ENCODE measurements at regions not wholly inside any gene's neighbourhood (a gene's known extent, or its start where the extent isn't known, plus 50 kb on each side); places are given as distances from the start of the nearest gene placed in this dataset.

DNA sequence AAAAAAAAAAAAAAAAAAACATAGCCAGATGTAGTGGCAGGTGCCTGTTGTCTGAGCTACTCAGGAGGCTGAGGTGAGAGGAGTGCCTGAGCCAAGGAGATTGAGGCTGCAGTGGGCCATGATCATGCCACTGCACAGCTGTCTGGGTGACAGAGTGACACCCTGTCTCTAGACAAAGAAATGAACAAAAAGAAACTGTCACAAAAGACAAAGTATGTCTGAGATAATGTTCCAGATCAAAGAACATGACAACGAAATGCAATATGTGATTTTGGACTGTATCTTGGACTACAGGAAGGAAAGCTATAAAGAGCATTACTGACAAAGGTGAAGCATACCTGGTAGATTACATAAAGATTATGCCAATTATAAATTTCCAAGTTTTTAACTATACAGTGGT lies 862.8 kb downstream of the ROBO2 start:
- intact Hi-C loops (cut with DNase I), result no loop called here
- 43 to 56% methylated on average over 1 of the region's 1 CpG for WGBS, 2 donors

GRCh38 chr3:77906102-77906709 lies 866.3 kb downstream of the ROBO2 start:
- WGBS, 2 donors, result 62 to 69% methylated on average over 3 of the region's 3 CpGs
- Histone ChIP-seq H3K36me3 (no peaks in the 10 kb centered on the region), H3K4me3 (no peak overlapping the region), H3K4me1 (no peaks in the 10 kb centered on the region), H3K9me3 (peaks cover 0 to 8% (median 0%) of the 10 kb centered on the region in 11 donors), H3K27ac (no peak overlapping the region), H3K27me3 (no peaks in the 10 kb centered on the region)
- ATAC-seq (no peak), DNase-seq (no peak)
- intact Hi-C loops (cut with DNase I), result no loop called here
- TF ChIP-seq, protein P1, sequence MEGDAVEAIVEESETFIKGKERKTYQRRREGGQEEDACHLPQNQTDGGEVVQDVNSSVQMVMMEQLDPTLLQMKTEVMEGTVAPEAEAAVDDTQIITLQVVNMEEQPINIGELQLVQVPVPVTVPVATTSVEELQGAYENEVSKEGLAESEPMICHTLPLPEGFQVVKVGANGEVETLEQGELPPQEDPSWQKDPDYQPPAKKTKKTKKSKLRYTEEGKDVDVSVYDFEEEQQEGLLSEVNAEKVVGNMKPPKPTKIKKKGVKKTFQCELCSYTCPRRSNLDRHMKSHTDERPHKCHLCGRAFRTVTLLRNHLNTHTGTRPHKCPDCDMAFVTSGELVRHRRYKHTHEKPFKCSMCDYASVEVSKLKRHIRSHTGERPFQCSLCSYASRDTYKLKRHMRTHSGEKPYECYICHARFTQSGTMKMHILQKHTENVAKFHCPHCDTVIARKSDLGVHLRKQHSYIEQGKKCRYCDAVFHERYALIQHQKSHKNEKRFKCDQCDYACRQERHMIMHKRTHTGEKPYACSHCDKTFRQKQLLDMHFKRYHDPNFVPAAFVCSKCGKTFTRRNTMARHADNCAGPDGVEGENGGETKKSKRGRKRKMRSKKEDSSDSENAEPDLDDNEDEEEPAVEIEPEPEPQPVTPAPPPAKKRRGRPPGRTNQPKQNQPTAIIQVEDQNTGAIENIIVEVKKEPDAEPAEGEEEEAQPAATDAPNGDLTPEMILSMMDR (IDR thresholded peaks at IDR 0.05), result no peak

More for the DNA sequence above, 862.8 kb downstream of the ROBO2 start:
- no peak overlapping the region for H3K4me3 ChIP-seq
- H3K27ac ChIP-seq, result no peak overlapping the region
- ATAC-seq (no peak), DNase-seq (no peak)
- TF ChIP-seq, protein P1 (IDR thresholded peaks at IDR 0.05), result no peak
- H3K36me3 ChIP-seq, result no peaks in the 10 kb centered on the region
- H3K27me3 ChIP-seq, result no peaks in the 10 kb centered on the region
- H3K4me1 ChIP-seq, result no peaks in the 10 kb centered on the region
- peaks cover 0 to 8% (median 0%) of the 10 kb centered on the region in 11 donors for H3K9me3 ChIP-seq

DNA sequence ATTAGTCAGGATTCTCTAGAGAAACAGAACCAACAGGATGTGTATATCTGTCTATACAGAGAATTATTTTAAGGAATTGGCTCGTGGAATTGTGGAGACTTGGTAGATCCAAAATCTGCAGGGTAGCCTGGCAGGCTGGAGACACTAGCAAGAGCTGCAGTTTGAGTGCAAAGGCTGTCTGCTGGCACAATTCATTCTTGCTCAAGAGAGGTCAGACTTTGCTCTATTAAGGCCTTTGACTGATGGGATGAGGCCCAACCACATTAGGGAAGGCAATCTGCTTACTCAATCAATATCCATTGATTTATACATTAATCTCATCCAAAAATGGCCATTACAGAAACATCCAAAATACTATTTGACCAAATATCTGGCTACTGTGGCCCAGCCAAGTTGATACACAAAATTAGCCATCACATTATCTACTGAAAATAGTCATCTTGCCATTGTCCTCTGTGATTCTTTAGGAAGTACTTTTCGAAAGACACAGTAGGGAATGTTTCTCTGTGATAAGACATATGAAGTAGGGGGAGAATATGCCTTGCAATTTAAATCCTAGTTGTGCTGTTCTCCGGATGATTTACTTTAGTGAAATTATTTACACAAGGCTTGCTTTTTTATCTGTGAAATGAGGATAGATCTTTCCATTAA lies 873.8 kb downstream of the ROBO2 start:
- no peak overlapping the region for H3K27ac ChIP-seq
- H3K9me3 ChIP-seq, result peaks cover 0 to 7% (median 0%) of the 10 kb centered on the region in 11 donors
- H3K27me3 ChIP-seq, result no peaks in the 10 kb centered on the region
- H3K4me1 ChIP-seq, result no peaks in the 10 kb centered on the region
- intact Hi-C loops (cut with DNase I), result no loop called here
- H3K36me3 ChIP-seq, result no peaks in the 10 kb centered on the region
- no peak overlapping the region for H3K4me3 ChIP-seq
- 66 to 82% methylated on average over 3 of the region's 3 CpGs for WGBS, 2 donors
- DNase-seq (no peak), ATAC-seq (no peak)
- TF ChIP-seq, protein P1 (IDR thresholded peaks at IDR 0.05), result no peak

DNA sequence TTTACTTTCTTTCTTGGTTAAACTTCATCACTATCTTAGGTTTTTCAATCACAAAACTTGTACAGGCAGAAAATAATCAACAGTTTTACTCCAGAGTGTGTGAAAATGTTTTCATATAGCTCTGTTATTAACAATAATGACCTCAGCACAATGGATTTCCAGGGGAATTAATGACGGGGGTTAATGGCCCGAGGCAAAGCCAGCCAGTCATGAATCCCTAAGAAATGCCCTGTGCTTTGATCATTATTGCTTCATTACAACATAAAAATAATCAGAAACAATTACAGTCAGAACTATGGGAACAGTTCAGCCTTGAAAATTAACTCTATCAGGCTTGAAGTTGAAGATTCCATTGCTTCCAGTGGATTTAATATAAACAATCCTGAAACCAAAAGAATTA lies 875.4 kb downstream of the ROBO2 start:
- Histone ChIP-seq H3K36me3 (no peaks in the 10 kb centered on the region), H3K4me3 (no peak overlapping the region), H3K9me3 (peaks cover 0 to 22% (median 3%) of the 10 kb centered on the region in 11 donors), H3K4me1 (no peaks in the 10 kb centered on the region), H3K27me3 (no peaks in the 10 kb centered on the region), H3K27ac (no peak overlapping the region)
- intact Hi-C loops (cut with DNase I), result no loop called here
- TF ChIP-seq, protein P1 (IDR thresholded peaks at IDR 0.05), result no peak
- no peak for DNase-seq
- WGBS, 2 donors, result 72 to 82% methylated on average over 2 of the region's 2 CpGs
- ATAC-seq, result no peak

Measured in heart right ventricle (tissue), 16 donors.